ENCODE measurements at regions not wholly inside any gene's neighbourhood (a gene's known extent, or its start where the extent isn't known, plus 50 kb on each side); places are given as distances from the start of the nearest gene placed in this dataset.

- Histone ChIP-seq H3K4me3 (ENCODE audit: low read depth in 1 of 2, low read length in 2 of 2) (no peak overlapping the region), H4K20me1 (ENCODE audit: insufficient read depth, low read length) (no peaks in the 10 kb centered on the region), H3K9ac (ENCODE audit: low read depth, low read length) (no peak overlapping the region), H3K27me3 (ENCODE audit: insufficient read depth, low read length, poor library complexity) (peaks cover 11% of the 10 kb centered on the region), H2AFZ (ENCODE audit: low read depth, low read length) (no peak overlapping the region), H3K36me3 (ENCODE audit: insufficient read depth, low read length) (no peaks in the 10 kb centered on the region), H3K79me2 (ENCODE audit: insufficient read depth, low read length) (no peaks in the 10 kb centered on the region), H3K9me3 (ENCODE audit: insufficient read depth, low read length, severe bottlenecking) (no peaks in the 10 kb centered on the region), H3K27ac (ENCODE audit: low read length) (no peak overlapping the region), H3K4me2 (ENCODE audit: insufficient read depth, low read length) (no peak overlapping the region), H3K4me1 (ENCODE audit: insufficient read depth, low read length) (peaks cover 4% of the 10 kb centered on the region; the same call in 1 of the 2 replicates)
- TF ChIP-seq CTCF (IDR thresholded peaks at IDR 0.05; ENCODE audit: borderline replicate concordance, extremely low read depth, low read length, poor library complexity, severe bottlenecking) (no peak), EZH2 (IDR thresholded peaks at IDR 0.05; ENCODE audit: borderline replicate concordance, low read depth, low read length, severe bottlenecking) (no peak)
- no peak for ATAC-seq (ENCODE audit: insufficient read depth, low read depth)
- DNase-seq = no peak
These were observed 50.6 kb upstream of the IL6 start for GRCh38 chr7:22676385-22676784.

- H3K4me2 ChIP-seq (ENCODE audit: insufficient read depth, low read length) = no peak overlapping the region
- TF ChIP-seq EZH2 (IDR thresholded peaks at IDR 0.05; ENCODE audit: borderline replicate concordance, low read depth, low read length, severe bottlenecking) = no peak
- TF ChIP-seq CTCF (IDR thresholded peaks at IDR 0.05; ENCODE audit: borderline replicate concordance, extremely low read depth, low read length, poor library complexity, severe bottlenecking) = no peak
- DNase-seq (peak; percentile 55), ATAC-seq (ENCODE audit: insufficient read depth, low read depth) (peak; percentile 81)
- no peak overlapping the region for H3K4me3 ChIP-seq (ENCODE audit: low read depth in 1 of 2, low read length in 2 of 2)
- no peak overlapping the region for H3K9ac ChIP-seq (ENCODE audit: low read depth, low read length)
- no peaks in the 10 kb centered on the region for H3K36me3 ChIP-seq (ENCODE audit: insufficient read depth, low read length)
- no peaks in the 10 kb centered on the region for H3K9me3 ChIP-seq (ENCODE audit: insufficient read depth, low read length, severe bottlenecking)
- no peak overlapping the region for H2AFZ ChIP-seq (ENCODE audit: low read depth, low read length)
- H3K27ac ChIP-seq (ENCODE audit: low read length) = no peak overlapping the region
- H3K27me3 ChIP-seq (ENCODE audit: insufficient read depth, low read length, poor library complexity) = peaks cover 11% of the 10 kb centered on the region
- peaks cover 4% of the 10 kb centered on the region; the same call in 1 of the 2 replicates for H3K4me1 ChIP-seq (ENCODE audit: insufficient read depth, low read length)
- no peaks in the 10 kb centered on the region for H3K79me2 ChIP-seq (ENCODE audit: insufficient read depth, low read length)
- no peaks in the 10 kb centered on the region for H4K20me1 ChIP-seq (ENCODE audit: insufficient read depth, low read length)
These were observed 51.1 kb upstream of the IL6 start for GRCh38 chr7:22675917-22676343.

- Histone ChIP-seq H3K4me1 (ENCODE audit: insufficient read depth, low read length) (peaks cover 4% of the 10 kb centered on the region; the same call in 1 of the 2 replicates), H3K36me3 (ENCODE audit: insufficient read depth, low read length) (no peaks in the 10 kb centered on the region), H3K4me3 (ENCODE audit: low read depth in 1 of 2, low read length in 2 of 2) (no peak overlapping the region)
These were observed 51.6 kb upstream of the IL6 start for GRCh38 chr7:22675421-22675820.

GRCh38 chr7:22672846-22673680 lies 53.9 kb upstream of the IL6 start:
- H3K9ac ChIP-seq (ENCODE audit: low read depth, low read length) = no peak overlapping the region

More at GRCh38 chr7:22675421-22675820, 51.6 kb upstream of the IL6 start:
- H2AFZ ChIP-seq (ENCODE audit: low read depth, low read length) = no peak overlapping the region
- no peak overlapping the region for H3K27ac ChIP-seq (ENCODE audit: low read length)
- no peak overlapping the region for H3K9ac ChIP-seq (ENCODE audit: low read depth, low read length)
- DNase-seq (no peak), ATAC-seq (ENCODE audit: insufficient read depth, low read depth) (no peak)
- H4K20me1 ChIP-seq (ENCODE audit: insufficient read depth, low read length) = no peaks in the 10 kb centered on the region
- peaks cover 8% of the 10 kb centered on the region for H3K27me3 ChIP-seq (ENCODE audit: insufficient read depth, low read length, poor library complexity)
- no peak for TF ChIP-seq EZH2 (IDR thresholded peaks at IDR 0.05; ENCODE audit: borderline replicate concordance, low read depth, low read length, severe bottlenecking)
- H3K4me2 ChIP-seq (ENCODE audit: insufficient read depth, low read length) = no peak overlapping the region
- no peaks in the 10 kb centered on the region for H3K79me2 ChIP-seq (ENCODE audit: insufficient read depth, low read length)
- no peaks in the 10 kb centered on the region for H3K9me3 ChIP-seq (ENCODE audit: insufficient read depth, low read length, severe bottlenecking)

More at GRCh38 chr7:22672846-22673680, 53.9 kb upstream of the IL6 start:
- H3K9me3 ChIP-seq (ENCODE audit: insufficient read depth, low read length, severe bottlenecking) = no peaks in the 10 kb centered on the region
- peaks cover 7% of the 10 kb centered on the region for H3K27me3 ChIP-seq (ENCODE audit: insufficient read depth, low read length, poor library complexity)
- no peak overlapping the region for H3K4me2 ChIP-seq (ENCODE audit: insufficient read depth, low read length)
- H3K79me2 ChIP-seq (ENCODE audit: insufficient read depth, low read length) = no peaks in the 10 kb centered on the region
- TF ChIP-seq EZH2 (IDR thresholded peaks at IDR 0.05; ENCODE audit: borderline replicate concordance, low read depth, low read length, severe bottlenecking) = no peak
- no peak for ATAC-seq (ENCODE audit: insufficient read depth, low read depth)
- no peak for DNase-seq
- no peak overlapping the region for H2AFZ ChIP-seq (ENCODE audit: low read depth, low read length)
- no peak overlapping the region for H3K4me3 ChIP-seq (ENCODE audit: low read depth in 1 of 2, low read length in 2 of 2)
- no peak overlapping the region for H3K27ac ChIP-seq (ENCODE audit: low read length)
- H4K20me1 ChIP-seq (ENCODE audit: insufficient read depth, low read length) = no peaks in the 10 kb centered on the region
- H3K4me1 ChIP-seq (ENCODE audit: insufficient read depth, low read length) = peaks cover 4% of the 10 kb centered on the region; the same call in 1 of the 2 replicates
- H3K36me3 ChIP-seq (ENCODE audit: insufficient read depth, low read length) = no peaks in the 10 kb centered on the region

All from DND-41 (cell line).